ENCODE measurements at regions not wholly inside any gene's neighbourhood (a gene's known extent, or its start where the extent isn't known, plus 50 kb on each side); places are given as distances from the start of the nearest gene placed in this dataset.

- intact Hi-C loops (cut with micrococcal nuclease; ENCODE audit: unreplicated experiment), result no loop called here
- TF ChIP-seq, protein P1, sequence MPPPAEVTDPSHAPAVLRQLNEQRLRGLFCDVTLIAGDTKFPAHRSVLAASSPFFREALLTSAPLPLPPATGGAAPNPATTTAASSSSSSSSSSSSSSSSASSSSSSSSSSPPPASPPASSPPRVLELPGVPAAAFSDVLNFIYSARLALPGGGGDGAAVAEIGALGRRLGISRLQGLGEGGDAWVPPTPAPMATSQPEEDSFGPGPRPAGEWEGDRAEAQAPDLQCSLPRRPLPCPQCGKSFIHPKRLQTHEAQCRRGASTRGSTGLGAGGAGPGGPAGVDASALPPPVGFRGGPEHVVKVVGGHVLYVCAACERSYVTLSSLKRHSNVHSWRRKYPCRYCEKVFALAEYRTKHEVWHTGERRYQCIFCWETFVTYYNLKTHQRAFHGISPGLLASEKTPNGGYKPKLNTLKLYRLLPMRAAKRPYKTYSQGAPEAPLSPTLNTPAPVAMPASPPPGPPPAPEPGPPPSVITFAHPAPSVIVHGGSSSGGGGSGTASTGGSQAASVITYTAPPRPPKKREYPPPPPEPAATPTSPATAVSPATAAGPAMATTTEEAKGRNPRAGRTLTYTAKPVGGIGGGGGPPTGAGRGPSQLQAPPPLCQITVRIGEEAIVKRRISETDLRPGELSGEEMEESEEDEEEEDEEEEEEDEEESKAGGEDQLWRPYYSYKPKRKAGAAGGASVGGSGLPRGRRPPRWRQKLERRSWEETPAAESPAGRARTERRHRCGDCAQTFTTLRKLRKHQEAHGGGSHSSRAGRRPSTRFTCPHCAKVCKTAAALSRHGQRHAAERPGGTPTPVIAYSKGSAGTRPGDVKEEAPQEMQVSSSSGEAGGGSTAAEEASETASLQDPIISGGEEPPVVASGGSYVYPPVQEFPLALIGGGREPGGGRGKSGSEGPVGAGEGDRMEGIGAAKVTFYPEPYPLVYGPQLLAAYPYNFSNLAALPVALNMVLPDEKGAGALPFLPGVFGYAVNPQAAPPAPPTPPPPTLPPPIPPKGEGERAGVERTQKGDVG (CRISPR knock-in tag; IDR thresholded peaks at IDR 0.05), result no peak
- TF ChIP-seq CHD2 (IDR thresholded peaks at IDR 0.05; ENCODE audit: borderline replicate concordance, low read depth, low read length), result no peak
- no peak for TF ChIP-seq ZNF274 (IDR thresholded peaks at IDR 0.05; ENCODE audit: insufficient read depth, insufficient read length)
- TF ChIP-seq EZH2 (IDR thresholded peaks at IDR 0.05; ENCODE audit: borderline replicate concordance, control insufficient read depth, low read depth, low read length), result no peak
- TF ChIP-seq IKZF2 (IDR thresholded peaks at IDR 0.05), result no peak
- no peak for TF ChIP-seq MXI1 (IDR thresholded peaks at IDR 0.05; ENCODE audit: low read depth, low read length)
- TF ChIP-seq E4F1 (IDR thresholded peaks at IDR 0.05; ENCODE audit: borderline replicate concordance, partially characterized antibody), result no peak
- no peak for TF ChIP-seq SPI1 (IDR thresholded peaks at IDR 0.05; ENCODE audit: borderline replicate concordance, insufficient read depth, low read depth, low read length)
- TF ChIP-seq POLR2AphosphoS5 (IDR thresholded peaks at IDR 0.05; ENCODE audit: low read length), result no peak
- no peak for TF ChIP-seq PRDM15 (CRISPR knock-in tag; IDR thresholded peaks at IDR 0.05)
- no peak for TF ChIP-seq EED (IDR thresholded peaks at IDR 0.05; ENCODE audit: low read depth)
- no peak for TF ChIP-seq YBX1 (IDR thresholded peaks at IDR 0.05)
- no peak for TF ChIP-seq RB1 (IDR thresholded peaks at IDR 0.05; ENCODE audit: borderline replicate concordance)
Observed at GRCh38 chr2:67585400-67585799, 188.3 kb downstream of the ETAA1 start.

More at GRCh38 chr2:67585400-67585799, 188.3 kb downstream of the ETAA1 start:
- H3K27ac ChIP-seq (ENCODE audit: control insufficient read depth, insufficient read depth), result no peak overlapping the region
- H3K4me3 ChIP-seq, result no peak overlapping the region
- H3K9me3 ChIP-seq (replicated peaks; ENCODE audit: control insufficient read depth, insufficient read depth, low read length), result no peaks in the 10 kb centered on the region; the same call in 1 of the 3 replicates
- H3K4me1 ChIP-seq (ENCODE audit: control insufficient read depth, insufficient read depth, low read length), result no peaks in the 10 kb centered on the region
- DNase-seq (ENCODE audit: low read depth, low spot score) (no peak), FAIRE-seq (no peak), ATAC-seq (no peak)
- no peaks in the 10 kb centered on the region for H3K36me3 ChIP-seq (ENCODE audit: control insufficient read depth in 2 of 2, insufficient read depth in 2 of 2, low read length in 1 of 2)
- ChIA-PET POLR2A (no interaction called here), RAD21 (ENCODE audit: unreplicated experiment) (no interaction called here), SMC1A (ENCODE audit: uncharacterized antibody, unreplicated experiment) (no interaction called here), CTCF (no interaction called here)
- H3K4me2 ChIP-seq (ENCODE audit: control insufficient read depth, insufficient read depth), result no peak overlapping the region
- H2AFZ ChIP-seq (ENCODE audit: control insufficient read depth, low read depth, low read length), result no peak overlapping the region
- no peaks in the 10 kb centered on the region for H4K20me1 ChIP-seq (ENCODE audit: control insufficient read depth, insufficient read depth)
- in situ Hi-C loops (cut with MboI), result no loop called here
- no TSS peak for BruUV-seq (replicated peaks)
- no peak overlapping the region for H3K9ac ChIP-seq (ENCODE audit: control insufficient read depth, insufficient read depth, low read length)
- no peaks in the 10 kb centered on the region for H3K27me3 ChIP-seq (replicated peaks in 1 of 2; ENCODE audit: control insufficient read depth in 2 of 2, insufficient read depth in 2 of 2, low read length in 1 of 2)
- no peaks in the 10 kb centered on the region for H3K79me2 ChIP-seq (ENCODE audit: control insufficient read depth, insufficient read depth, low read length)

All from GM12878 (cell line).